ENCODE measurements at regions not wholly inside any gene's neighbourhood (a gene's known extent, or its start where the extent isn't known, plus 50 kb on each side); places are given as distances from the start of the nearest gene placed in this dataset.
A peak's percentile ranks its signal among the peaks of the same experiment; 100 is the strongest.

DNA sequence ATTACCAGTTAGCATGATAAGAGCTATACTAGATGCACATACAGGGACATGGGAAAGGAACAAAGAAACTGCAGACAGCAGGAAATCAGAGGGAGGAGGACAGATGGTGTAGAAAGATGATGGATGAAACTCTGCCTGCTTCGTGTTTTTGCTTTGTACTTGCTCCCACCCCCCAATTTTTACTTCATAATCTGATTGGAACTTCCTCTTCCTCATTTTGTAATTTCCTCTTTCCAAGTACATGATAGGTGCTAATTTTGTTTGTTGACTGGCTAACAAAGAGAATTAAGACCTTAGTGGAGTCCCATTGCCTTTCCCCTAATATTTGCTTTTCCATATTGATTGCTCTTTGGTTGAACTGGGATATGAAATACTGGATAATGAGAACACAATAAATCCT is 76.0 kb upstream of the PELI1 start:
- Histone ChIP-seq H3K9me3 (no peaks in the 10 kb centered on the region), H3K27ac (peak overlapping the region; percentile 57 to 78), H3K36me3 (ENCODE audit: low read depth, missing control alignments) (no peaks in the 10 kb centered on the region), H3K4me1 (peaks cover 37% of the 10 kb centered on the region), H3K4me3 (no peak overlapping the region), H3K27me3 (no peaks in the 10 kb centered on the region)
- intact Hi-C loops (cut with DNase I; ENCODE audit: low total_unique reads) = no loop called here
- 42 to 75% methylated on average over 1 of the region's 1 CpG for WGBS, 2 donors
- TF ChIP-seq POLR2A (IDR thresholded peaks at IDR 0.05) = no peak
- no peak for TF ChIP-seq CTCF (IDR thresholded peaks at IDR 0.05)
- DNase-seq = no peak

- DNase-seq = no peak
- intact Hi-C loops (cut with DNase I; ENCODE audit: low total_unique reads) = no loop called here
- H3K4me3 ChIP-seq = no peak overlapping the region
- peak overlapping the region; percentile 57 to 78 for H3K27ac ChIP-seq
- H3K4me1 ChIP-seq = peaks cover 37% of the 10 kb centered on the region
- no peaks in the 10 kb centered on the region for H3K27me3 ChIP-seq
- H3K36me3 ChIP-seq (ENCODE audit: low read depth, missing control alignments) = no peaks in the 10 kb centered on the region
- WGBS, 2 donors = 66 to 77% methylated on average over 4 of the region's 4 CpGs
- no peak for TF ChIP-seq CTCF (IDR thresholded peaks at IDR 0.05)
- TF ChIP-seq POLR2A (IDR thresholded peaks at IDR 0.05) = no peak
- no peaks in the 10 kb centered on the region for H3K9me3 ChIP-seq
These were observed 76.8 kb upstream of the PELI1 start for GRCh38 chr2:64220894-64221617.

- H3K27me3 ChIP-seq = no peaks in the 10 kb centered on the region
- H3K27ac ChIP-seq = peak overlapping the region; percentile 57 to 78
- 65 to 78% methylated on average over 2 of the region's 2 CpGs for WGBS, 2 donors
- DNase-seq = no peak
- TF ChIP-seq POLR2A (IDR thresholded peaks at IDR 0.05) = no peak
- TF ChIP-seq CTCF (IDR thresholded peaks at IDR 0.05) = no peak
- H3K4me3 ChIP-seq = no peak overlapping the region
- no peaks in the 10 kb centered on the region for H3K36me3 ChIP-seq (ENCODE audit: low read depth, missing control alignments)
- H3K9me3 ChIP-seq = no peaks in the 10 kb centered on the region
- intact Hi-C loops (cut with DNase I; ENCODE audit: low total_unique reads) = no loop called here
- peaks cover 37% of the 10 kb centered on the region for H3K4me1 ChIP-seq
These were observed 77.7 kb upstream of the PELI1 start for GRCh38 chr2:64221935-64222334.

DNA sequence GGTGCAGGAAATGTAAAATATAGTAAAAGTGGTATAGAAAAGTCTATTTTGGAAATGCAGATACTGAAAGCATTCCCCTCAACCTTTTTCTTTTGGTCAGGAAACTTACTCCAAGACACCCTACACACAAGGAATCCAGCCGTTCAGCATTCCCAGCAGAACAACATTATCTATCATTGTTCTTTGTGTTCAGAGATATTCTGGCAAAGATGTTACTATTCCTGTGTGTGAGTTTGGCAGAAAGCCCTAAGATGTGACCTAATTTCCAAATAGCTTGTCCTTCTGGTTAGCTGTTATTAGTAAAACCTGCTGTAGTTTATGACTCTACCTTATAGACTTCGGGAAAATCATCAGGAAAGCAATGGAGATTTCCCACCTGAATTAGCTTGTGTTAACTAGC is 78.1 kb upstream of the PELI1 start:
- no peaks in the 10 kb centered on the region for H3K36me3 ChIP-seq (ENCODE audit: low read depth, missing control alignments)
- H3K27ac ChIP-seq = peak overlapping the region; percentile 57 to 78

More for the DNA sequence above, 78.1 kb upstream of the PELI1 start:
- TF ChIP-seq CTCF (IDR thresholded peaks at IDR 0.05) = no peak
- no peak for TF ChIP-seq POLR2A (IDR thresholded peaks at IDR 0.05)
- Histone ChIP-seq H3K27me3 (no peaks in the 10 kb centered on the region), H3K4me3 (no peak overlapping the region), H3K4me1 (peaks cover 40% of the 10 kb centered on the region), H3K9me3 (no peaks in the 10 kb centered on the region)
- DNase-seq = peak; percentile 71
- intact Hi-C loops (cut with DNase I; ENCODE audit: low total_unique reads) = no loop called here
- 28 to 39% methylated on average over 2 of the region's 2 CpGs for WGBS, 2 donors
